Hematopoietic multipotent progenitor cell treated with erythropoietin and hydrocortisone succinate and interleukin-3 and kit ligand, for 4 days (in vitro differentiated cells): ENCODE measurements at regions not wholly inside any gene's neighbourhood (a gene's known extent, or its start where the extent isn't known, plus 50 kb on each side); places are given as distances from the start of the nearest gene placed in this dataset.
A peak's percentile ranks its signal among the peaks of the same experiment; 100 is the strongest.
"Not testable (repeated sequence)": the region's sequence is repeated elsewhere in the genome, so short reads cannot be mapped to it uniquely, and the experiment has no call there.

Experiments used
- DNase-seq: peaks from one replicate; pipeline ENCODE4 v3.0.0-alpha.2; 2015

DNA sequence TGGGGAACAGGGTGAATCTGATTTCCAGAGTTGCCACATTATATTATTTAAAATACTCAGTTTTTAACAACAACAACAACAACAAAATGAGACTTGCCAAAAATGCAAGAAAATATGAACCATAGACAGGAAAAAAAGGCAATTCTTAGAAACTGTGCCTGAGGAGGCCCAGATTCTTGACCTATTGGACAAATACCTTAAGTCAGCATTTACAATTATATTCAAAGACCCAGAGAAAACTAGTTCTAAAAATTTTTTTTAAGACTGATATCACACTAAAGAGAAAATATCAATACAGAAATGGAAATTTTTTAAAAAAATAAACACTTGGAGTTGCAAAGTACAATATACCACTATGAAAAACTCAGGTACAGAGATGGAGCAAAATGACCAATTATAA lies 152.8 kb upstream of the LYPLAL1 start:
- no peak for DNase-seq

DNA sequence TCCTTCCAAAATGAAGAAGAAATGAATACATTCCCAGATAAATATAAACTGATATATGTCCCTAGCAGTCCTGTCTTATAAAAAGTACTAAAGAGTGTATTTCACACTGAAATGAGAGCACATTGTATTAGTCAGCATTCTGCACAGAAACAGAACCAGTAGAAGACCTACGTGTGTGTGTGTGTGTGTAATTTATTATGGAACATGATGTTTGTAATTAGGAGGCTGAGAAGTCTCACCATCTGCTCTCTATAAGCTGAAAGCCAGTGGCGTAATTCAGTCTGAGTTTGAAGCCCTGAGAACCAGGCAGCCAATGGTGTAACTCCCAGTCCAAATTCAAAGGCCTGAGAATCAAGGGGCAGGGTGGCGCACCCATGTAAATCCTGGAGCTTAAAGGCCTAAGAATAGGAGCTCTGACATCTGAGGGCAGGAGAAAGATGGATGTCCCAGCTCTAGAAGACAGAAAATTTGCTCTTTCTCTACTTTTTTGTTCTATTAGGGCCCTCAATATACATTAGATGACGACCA lies 146.5 kb upstream of the LYPLAL1 start:
- no peak for DNase-seq

DNA sequence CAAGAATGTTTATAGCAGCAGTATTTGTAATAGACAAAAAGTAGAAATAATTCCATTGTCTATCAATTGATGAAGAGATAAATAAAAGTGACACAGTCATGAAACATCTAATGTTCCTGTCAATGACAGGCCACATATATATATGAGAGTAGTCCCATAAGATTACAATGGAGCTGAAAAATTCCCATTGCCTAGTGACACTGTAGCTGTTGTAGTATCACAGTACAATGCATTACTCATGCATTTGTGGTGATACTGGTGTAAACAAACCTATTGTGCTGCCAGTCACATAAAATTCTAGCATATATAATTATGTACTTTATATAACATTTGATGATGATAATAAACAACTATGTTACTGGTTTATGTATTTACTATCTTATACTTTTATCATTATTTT lies 141.9 kb upstream of the LYPLAL1 start:
- no peak for DNase-seq

DNA sequence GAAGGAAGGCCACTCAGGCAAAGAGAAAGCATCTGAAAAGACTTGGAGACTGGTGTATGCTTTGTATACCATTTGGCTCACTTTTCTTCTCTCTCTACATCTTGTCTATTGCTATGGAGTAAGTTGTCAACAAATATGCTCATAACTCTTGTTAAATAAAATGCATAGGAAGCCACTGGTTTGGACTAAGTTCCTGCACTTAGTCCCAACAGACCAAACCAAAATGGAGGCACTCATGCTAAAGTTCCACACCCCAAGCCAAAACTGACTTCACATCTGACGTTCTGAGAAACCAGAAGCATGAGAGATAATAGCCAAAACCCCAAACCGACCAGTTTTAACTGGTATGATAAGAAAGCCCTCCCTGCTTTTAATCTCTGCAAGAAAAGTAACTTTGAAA lies 135.3 kb upstream of the LYPLAL1 start:
- DNase-seq: no peak

DNA sequence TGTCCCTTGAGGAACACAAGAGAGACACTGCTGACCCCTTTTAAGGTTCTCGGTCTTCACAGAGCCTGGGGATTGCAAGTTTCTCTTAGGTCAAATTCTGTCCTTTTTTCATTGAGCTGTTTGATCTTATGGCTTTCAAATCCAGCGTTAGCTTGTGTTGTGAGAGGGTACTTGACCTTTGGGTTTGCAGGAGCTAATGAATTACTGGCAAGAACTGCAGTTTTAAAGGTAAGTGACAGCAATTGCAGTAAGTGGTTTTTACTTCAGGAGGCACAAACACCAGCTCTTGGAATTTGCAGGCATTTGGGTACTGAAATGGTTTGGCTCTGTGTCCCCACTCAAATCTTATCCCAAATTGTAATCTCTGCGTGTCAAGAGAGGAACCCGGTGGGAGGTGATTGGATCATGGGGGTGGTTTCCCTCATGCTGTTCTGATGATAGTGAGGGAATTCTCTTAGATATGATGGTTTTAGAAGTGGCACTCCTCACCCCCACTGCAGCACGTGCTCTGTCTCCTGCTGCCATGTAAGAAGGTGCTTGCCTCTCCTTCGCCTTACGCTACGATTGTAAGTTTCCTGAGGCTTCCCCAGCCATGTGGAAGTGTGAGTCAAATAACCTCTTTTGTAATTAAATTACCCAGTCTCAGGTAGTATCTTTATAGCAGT lies 134.5 kb upstream of the LYPLAL1 start:
- no peak for DNase-seq

DNA sequence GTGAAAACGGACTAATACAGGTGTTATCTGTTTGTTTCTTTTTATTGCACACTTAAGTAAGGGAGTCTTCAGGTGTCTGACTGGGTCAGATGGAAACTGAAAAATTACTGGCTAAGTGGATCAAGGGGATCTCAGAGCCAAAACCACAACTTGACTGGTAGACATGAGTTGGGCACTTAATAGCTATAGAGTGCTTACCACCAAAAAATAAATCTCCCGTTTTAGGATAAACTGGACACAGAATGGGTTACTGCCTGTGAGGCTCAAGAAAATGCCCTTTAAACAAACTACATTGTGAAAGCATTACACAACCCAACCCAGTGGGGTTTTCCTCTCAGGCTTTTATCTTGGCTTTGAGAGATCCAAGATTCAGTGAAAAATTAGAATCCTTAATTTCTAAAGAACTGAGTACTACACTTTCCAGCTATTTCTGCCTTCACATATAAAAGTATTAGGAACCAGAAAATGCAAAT lies 134.0 kb upstream of the LYPLAL1 start:
- DNase-seq: no peak

DNA sequence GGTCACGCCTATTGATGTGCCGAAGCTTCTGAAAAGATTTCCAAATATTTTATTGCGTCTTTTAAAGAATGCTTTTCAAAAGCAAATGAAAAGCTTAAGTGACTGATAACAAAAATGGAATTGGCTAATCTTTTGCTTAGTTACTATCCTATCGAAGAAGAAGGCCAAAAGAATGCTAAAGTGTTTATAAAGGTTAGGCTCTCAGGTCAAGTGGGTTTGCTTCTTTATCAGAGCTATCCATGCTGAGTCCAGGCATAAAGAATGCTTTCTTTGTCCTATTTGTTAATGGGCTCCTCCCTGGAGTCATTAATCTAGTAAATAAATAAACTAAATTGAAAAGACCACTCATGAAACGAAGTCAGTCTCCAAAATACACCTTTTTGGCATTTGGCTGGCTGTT lies 133.4 kb upstream of the LYPLAL1 start:
- DNase-seq: no peak

DNA sequence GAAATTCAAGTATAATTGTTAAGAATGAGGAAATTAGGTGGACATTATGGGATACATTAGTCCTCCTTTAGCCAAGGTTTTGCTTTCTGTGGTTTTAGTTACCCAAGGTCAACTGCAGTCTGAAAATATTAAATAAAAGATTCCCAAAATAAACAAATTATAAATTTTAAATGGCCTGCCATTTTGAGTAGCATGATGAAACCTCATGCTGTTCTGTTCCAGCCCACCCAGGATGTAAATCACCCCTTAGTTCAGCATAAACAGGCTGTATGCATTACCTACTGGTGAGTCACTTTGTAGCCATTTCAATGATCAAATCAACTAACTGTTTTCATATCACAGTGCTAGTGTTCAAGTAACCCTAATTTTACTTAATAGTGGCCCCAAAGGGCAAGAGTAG lies 132.5 kb upstream of the LYPLAL1 start:
- no peak for DNase-seq

DNA sequence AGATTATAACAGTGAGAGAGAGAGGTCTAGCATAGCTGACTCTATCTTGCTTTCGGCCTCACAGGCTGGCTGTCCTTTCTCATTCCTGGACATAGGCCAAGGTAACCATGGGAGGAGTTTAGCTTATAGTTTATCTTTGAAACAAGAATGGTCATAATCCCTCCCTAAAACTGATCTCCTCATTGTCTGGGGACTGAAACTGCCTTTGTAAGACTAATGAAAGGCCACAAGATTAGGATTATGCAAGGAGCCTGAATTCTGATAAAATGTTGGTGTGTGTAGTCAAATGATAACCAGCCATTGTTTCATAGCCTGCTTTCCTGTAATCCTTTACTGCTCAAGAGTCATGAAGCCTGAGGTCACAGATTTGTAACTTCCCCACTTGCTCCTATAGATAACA lies 131.9 kb upstream of the LYPLAL1 start:
- peak; percentile 3 for DNase-seq

DNA sequence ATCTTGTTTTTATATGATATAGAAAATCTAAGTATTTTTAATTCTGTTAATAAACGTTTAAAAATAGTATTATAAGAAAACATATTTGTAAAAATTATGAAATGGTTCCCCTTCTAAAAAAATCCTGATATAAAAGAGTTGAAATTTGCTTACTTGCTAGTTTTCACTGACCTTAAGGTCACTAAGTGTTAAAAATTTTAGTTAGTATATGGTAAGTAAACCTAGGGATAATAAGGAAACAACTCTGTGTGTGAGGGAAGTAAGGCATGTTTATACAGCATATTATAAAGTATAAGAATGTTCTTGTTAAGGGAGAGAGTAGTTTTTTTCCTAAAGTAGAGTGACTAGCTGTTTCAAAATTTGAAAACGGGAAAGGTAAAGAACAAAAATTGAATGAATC lies 130.9 kb upstream of the LYPLAL1 start:
- DNase-seq: no peak

DNA sequence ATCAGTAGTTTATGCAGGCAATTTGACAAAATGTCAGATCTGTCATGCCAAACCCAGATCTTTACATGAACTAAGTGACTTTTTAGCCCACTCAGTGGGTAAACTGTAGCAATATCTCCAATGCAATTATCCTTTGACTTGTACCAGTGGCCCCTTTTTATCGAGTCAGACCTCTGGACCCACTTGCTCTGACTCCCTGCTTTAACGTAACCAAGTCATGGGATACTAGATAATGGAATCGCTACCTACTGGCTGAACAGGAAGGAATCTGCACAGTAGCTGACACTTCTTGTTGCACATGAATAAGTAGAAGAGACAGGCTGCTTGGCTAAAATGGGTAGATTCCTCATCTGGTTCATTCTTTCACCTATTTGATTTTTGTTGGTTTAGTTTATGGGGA lies 128.4 kb upstream of the LYPLAL1 start:
- no peak for DNase-seq

DNA sequence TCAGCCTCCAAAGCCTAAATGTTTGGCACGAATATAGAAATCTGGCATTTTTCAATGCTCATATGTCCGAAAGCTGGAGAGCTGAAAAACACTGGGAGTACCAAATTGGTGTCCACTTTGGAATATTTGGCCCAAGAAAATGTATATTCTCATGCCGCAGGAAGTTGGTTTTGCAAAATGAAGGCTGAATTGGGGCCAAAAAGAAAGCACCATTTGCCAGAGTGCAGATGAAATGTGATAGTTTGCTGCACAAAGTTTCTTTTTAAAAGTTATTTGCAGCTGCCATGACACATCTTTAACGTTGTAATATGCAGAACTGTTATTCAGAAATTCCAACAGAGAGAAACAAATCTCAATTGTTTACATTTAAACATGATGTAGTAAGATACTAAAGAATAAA lies 124.2 kb upstream of the LYPLAL1 start:
- no peak for DNase-seq

DNA sequence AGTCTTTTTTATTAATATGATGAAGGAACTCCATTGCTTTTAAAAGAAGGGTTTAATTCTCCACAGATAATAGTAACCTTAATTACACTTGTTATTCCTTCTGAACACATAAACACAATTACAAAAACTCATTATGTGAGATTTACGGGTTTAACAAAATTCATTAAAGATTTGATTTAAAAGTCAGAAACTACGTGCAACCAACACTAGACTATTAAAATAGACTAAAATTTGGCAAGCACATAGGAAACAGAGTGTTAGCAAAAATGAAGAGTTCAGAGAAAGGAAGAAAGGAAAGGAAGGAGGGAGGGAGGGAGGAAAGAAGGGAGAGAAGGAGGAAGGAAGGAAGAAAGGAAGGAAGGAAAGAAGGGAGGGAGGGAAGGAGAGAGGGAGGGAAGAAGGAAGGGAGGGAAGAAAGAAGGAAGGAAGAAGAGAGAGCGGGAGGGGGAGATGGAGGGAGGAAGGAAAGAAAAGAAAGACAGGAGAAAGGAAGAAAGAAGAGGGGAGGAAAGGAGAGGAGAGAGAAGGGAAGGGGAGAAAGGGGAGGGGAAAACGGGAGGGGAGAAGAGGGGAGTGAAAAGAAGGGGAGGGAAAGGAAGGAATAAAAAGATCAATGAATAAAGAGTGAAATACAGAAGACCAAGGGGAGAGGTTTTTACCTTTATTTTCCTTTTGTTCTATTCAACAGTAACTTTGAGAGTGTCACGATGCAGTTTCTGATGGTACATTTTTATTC lies 123.4 kb upstream of the LYPLAL1 start:
- DNase-seq: no peak

DNA sequence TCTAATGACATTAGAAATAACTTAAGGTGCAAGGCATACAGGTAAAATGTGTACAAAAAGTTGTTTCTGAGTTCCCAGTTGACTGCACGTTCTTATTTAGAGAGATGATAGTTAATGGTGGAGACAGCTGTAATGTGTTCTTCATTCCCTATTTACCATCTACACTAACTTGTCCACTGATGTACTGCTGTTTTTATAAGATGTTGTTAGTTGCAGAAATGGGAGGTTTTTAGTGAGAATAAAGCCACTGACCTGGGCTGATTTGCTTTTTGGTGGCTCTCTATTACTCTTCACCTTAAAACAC lies 122.9 kb upstream of the LYPLAL1 start:
- no peak for DNase-seq

DNA sequence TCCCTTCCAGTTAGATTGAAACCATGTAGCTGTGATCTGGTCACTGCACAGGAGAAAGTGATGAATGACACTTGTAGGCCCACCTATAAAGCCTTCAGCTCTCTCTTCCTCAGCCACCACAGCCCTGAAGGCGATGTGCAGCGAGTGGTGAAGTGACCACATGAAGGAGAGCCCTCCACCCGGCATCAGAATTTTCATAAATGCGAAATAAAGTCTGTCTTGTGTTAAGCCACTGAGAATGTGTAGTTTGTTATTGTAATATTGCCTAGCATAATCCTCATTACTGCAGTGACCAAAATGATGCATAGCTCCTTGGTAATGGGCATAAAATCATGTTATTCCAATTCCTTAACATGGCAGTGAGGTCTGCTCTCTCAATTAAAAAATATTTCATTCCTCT lies 122.1 kb upstream of the LYPLAL1 start:
- DNase-seq: no peak

DNA sequence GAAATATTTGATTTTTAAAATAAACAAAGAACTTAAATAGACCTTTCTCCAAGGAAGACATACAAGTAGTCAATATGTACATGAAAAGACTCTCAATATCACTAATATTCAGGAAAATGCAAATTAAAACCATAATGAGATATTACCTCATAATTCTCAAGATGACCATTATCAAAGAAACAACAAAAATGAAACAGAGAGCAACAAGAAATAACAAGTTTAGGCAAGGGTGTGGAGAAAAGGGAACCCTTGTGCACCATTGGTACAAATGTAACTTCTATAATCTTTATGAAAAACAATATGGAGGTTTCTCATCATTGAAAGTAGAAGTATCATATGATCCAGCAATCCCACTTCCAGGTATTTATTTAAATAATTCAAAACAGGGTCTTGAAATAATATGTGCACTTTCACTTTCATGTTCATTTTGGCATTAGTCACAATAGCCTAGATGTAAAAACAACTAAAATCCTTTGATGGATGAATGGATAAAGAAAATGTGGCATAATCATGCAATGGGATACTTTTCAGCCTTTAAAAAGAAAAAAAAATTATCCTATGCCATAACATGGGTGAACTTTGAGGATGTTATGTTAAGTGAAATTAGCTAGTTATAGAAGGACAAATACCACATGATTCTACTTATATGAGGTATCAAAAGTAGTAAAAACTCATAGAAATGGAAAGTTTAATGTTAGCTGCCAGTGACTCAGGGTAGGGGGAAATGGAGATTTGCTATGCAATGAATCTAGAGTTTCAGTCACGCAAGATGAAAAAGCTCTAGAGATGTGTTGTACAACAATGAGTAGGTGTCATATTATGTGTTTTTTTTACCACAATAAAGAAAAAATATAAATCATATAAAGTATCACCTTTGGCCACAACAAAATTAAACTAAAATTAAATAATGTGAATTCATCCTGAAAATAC lies 114.5 kb upstream of the LYPLAL1 start:
- DNase-seq: no peak

DNA sequence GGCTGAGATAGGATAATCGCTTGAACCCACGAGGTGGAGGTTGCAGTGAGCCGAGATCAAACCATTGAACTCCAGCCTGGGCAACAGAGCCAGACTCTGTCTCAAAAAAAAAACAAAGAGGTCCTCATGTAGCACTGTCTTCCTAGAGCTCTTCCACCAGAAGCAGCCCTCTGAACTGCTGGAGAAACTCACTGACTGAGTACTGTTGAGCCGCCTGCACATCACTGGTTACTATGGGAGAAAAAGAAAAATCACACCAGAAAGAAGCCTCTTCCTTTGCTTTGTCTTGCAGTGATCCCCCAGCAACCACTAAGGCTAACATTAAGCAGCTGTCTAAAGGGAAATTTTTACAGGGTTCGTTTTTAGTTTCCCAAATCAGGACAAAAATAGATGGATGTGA lies 112.9 kb upstream of the LYPLAL1 start:
- no peak for DNase-seq

DNA sequence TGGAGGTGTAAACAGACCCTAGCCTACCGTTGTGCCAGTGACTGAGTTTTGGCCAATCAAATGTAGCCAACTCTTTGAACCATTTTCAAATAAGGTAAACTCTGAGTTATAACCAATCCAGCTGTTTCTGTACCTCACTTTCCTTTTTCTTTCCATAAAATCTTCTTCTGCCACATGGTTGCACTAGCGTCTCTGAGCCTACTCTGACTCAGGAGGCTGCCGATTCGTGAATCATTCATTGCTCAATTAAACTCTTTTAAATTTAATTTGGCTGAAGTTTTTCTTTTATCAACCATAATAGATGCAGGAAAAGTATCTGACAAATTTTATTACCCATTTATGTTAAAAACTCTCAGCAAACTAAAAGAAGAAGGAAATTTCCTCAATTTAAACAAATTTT lies 111.5 kb upstream of the LYPLAL1 start:
- no peak for DNase-seq

DNA sequence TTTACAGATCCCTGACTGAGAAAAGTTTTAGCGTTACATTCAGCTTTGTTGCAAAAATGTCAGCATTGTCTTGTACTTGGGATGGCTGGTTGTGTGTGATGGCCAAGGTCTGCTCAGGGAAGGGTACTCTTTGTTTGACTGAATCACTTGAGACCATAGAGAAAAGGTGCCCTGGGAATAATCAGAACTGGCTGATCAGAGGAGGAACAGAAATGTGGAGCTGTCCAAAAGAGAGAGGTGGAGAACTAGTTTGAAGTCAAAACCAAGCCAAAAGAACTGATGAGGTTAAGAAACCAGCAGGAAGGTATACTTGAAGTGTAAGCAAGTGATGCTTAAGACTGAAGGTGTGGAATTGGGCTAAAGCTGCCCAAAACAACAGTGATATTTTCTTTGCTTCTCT lies 107.6 kb upstream of the LYPLAL1 start:
- DNase-seq: no peak

DNA sequence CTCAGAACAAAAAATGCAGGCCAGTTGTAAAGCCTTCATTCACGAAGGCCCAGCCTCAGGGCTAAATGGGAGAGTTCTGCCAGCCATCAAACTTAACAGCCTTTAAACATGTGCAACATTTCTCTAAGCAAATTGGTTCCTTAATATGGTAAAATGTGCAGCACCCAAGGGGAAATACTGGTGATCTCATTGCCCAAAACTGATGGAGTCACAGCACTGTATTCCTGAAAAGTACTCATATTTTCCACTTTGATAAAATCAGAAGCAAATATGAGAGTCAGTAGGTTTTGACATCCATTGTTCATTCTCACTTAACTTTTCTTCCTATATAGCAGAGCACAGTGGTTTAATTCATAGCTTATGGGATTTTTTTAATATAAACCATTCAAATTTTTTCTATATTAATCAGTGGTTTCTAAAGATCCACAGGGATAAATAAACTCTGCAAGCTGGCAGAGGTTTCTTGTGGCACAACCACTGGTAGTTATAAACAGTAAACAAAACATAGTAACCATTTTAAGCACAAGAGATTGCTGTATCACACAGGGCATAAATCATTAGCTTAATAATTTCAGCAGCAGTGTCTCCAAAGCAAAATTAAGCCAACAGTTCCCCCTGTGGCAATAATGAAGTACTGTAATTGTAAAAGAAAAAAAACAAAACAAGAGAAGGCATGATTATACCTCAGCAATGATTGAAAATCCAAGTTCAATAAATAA lies 106.9 kb upstream of the LYPLAL1 start:
- peak; percentile 24 for DNase-seq

DNA sequence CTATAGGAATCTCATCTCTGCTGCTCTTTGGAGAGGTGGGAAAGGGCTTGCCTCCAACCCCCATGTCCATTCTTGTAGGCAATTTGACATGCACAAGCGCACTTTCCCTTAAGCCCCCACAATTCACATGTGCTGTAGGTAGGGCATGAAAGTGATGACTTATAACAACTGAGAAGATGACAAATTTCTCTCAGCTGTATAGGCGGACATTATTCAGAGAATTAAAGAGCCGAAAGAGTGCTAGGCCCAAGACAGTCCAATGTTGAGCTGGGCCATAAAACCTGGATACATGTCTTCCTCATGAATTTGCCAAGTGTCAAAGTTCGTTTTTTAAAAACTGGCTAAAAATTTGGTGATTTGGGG lies 106.3 kb upstream of the LYPLAL1 start:
- DNase-seq: no peak

DNA sequence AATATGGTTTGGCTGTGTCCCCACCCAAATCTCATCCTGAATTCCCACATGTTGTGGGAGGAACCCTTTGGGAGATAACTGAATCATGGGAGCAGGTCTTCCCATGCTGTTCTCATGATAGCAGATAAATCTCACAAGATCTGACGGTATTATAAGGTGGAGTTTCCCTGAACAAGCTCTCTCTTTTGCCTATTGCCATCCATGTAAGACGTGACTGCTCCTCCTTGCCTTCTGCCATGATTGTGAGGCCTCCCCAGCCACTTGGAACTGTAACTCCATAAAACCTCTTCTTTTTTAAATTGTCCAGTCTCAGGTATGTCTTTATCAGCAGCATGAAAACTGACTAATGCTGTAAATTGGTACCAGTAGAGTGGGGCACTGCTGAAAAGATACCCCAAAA lies 103.3 kb upstream of the LYPLAL1 start:
- DNase-seq: not testable (repeated sequence)

DNA sequence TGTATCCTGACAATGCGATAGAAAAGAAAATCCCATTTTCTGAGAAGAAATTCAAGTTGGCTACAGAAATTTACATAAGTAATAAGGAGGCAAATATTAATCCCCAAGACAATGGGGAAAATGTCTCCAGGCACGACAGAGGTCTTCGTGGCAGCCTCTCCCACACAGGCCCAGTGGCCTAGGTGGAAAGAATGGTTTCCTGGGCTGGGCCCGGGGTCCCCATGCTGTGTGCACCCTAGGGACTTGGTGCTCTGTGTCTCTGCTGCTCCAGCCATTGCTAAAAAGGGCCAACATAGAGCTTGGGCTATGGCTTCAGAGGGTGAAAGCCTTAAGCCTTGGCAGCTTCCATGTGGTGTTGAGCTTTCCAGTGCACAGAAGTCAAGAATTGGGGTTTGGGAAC lies 102.5 kb upstream of the LYPLAL1 start:
- DNase-seq: no peak
